ENCODE measurements at regions not wholly inside any gene's neighbourhood (a gene's known extent, or its start where the extent isn't known, plus 50 kb on each side); places are given as distances from the start of the nearest gene placed in this dataset.

- Histone ChIP-seq H3K27me3 (ENCODE audit: control insufficient read depth in 3 of 3, insufficient read depth in 3 of 3, low read length in 3 of 3) (no peaks in the 10 kb centered on the region), H3K27ac (ENCODE audit: low read depth, low read length) (no peak overlapping the region), H3K9me3 (ENCODE audit: control insufficient read depth in 3 of 3, low read length in 3 of 3) (no peaks in the 10 kb centered on the region), H3K4me1 (ENCODE audit: control insufficient read depth in 3 of 3, insufficient read depth in 3 of 3, low read length in 3 of 3) (no peaks in the 10 kb centered on the region), H3K9ac (ENCODE audit: low read depth in 1 of 3, low read length in 3 of 3) (no peak overlapping the region), H3K36me3 (ENCODE audit: control insufficient read depth in 3 of 3, insufficient read depth in 3 of 3, low read length in 3 of 3) (no peaks in the 10 kb centered on the region), H3K4me3 (ENCODE audit: low read length in 3 of 3) (no peak overlapping the region)
Measured at GRCh38 chr9:118059484-118060278, 355.5 kb downstream of the TLR4 start.

GRCh38 chr9:118083161-118083560 is 379.0 kb downstream of the TLR4 start:
- no peaks in the 10 kb centered on the region for H3K27me3 ChIP-seq (ENCODE audit: control insufficient read depth in 3 of 3, insufficient read depth in 3 of 3, low read length in 3 of 3)
- H3K9me3 ChIP-seq (ENCODE audit: control insufficient read depth in 3 of 3, low read length in 3 of 3): no peaks in the 10 kb centered on the region
- H3K36me3 ChIP-seq (ENCODE audit: control insufficient read depth in 3 of 3, insufficient read depth in 3 of 3, low read length in 3 of 3): no peaks in the 10 kb centered on the region
- no peak overlapping the region for H3K4me3 ChIP-seq (ENCODE audit: low read length in 3 of 3)
- H3K9ac ChIP-seq (ENCODE audit: low read depth in 1 of 3, low read length in 3 of 3): no peak overlapping the region
- no peak overlapping the region for H3K27ac ChIP-seq (ENCODE audit: low read depth, low read length)
- H3K4me1 ChIP-seq (ENCODE audit: control insufficient read depth in 3 of 3, insufficient read depth in 3 of 3, low read length in 3 of 3): no peaks in the 10 kb centered on the region

- H3K27me3 ChIP-seq (ENCODE audit: control insufficient read depth in 3 of 3, insufficient read depth in 3 of 3, low read length in 3 of 3): no peaks in the 10 kb centered on the region
- H3K27ac ChIP-seq (ENCODE audit: low read depth, low read length): no peak overlapping the region
- no peaks in the 10 kb centered on the region for H3K4me1 ChIP-seq (ENCODE audit: control insufficient read depth in 3 of 3, insufficient read depth in 3 of 3, low read length in 3 of 3)
- no peak overlapping the region for H3K9ac ChIP-seq (ENCODE audit: low read depth in 1 of 3, low read length in 3 of 3)
- H3K9me3 ChIP-seq (ENCODE audit: control insufficient read depth in 3 of 3, low read length in 3 of 3): no peaks in the 10 kb centered on the region
- no peak overlapping the region for H3K4me3 ChIP-seq (ENCODE audit: low read length in 3 of 3)
- H3K36me3 ChIP-seq (ENCODE audit: control insufficient read depth in 3 of 3, insufficient read depth in 3 of 3, low read length in 3 of 3): no peaks in the 10 kb centered on the region
Measured at GRCh38 chr9:118088090-118088489, 383.9 kb downstream of the TLR4 start.

GRCh38 chr9:118091226-118091625 is 387.0 kb downstream of the TLR4 start:
- Histone ChIP-seq H3K27ac (ENCODE audit: low read depth, low read length) (no peak overlapping the region), H3K9ac (ENCODE audit: low read depth in 1 of 3, low read length in 3 of 3) (no peak overlapping the region), H3K27me3 (ENCODE audit: control insufficient read depth in 3 of 3, insufficient read depth in 3 of 3, low read length in 3 of 3) (no peaks in the 10 kb centered on the region), H3K9me3 (ENCODE audit: control insufficient read depth in 3 of 3, low read length in 3 of 3) (no peaks in the 10 kb centered on the region), H3K4me1 (ENCODE audit: control insufficient read depth in 3 of 3, insufficient read depth in 3 of 3, low read length in 3 of 3) (no peaks in the 10 kb centered on the region), H3K4me3 (ENCODE audit: low read length in 3 of 3) (no peak overlapping the region), H3K36me3 (ENCODE audit: control insufficient read depth in 3 of 3, insufficient read depth in 3 of 3, low read length in 3 of 3) (no peaks in the 10 kb centered on the region)

- Histone ChIP-seq H3K4me3 (ENCODE audit: low read length in 3 of 3) (no peak overlapping the region), H3K4me1 (ENCODE audit: control insufficient read depth in 3 of 3, insufficient read depth in 3 of 3, low read length in 3 of 3) (no peaks in the 10 kb centered on the region), H3K9me3 (ENCODE audit: control insufficient read depth in 3 of 3, low read length in 3 of 3) (no peaks in the 10 kb centered on the region), H3K36me3 (ENCODE audit: control insufficient read depth in 3 of 3, insufficient read depth in 3 of 3, low read length in 3 of 3) (no peaks in the 10 kb centered on the region), H3K27ac (ENCODE audit: low read depth, low read length) (no peak overlapping the region), H3K27me3 (ENCODE audit: control insufficient read depth in 3 of 3, insufficient read depth in 3 of 3, low read length in 3 of 3) (no peaks in the 10 kb centered on the region), H3K9ac (ENCODE audit: low read depth in 1 of 3, low read length in 3 of 3) (no peak overlapping the region)
Measured at GRCh38 chr9:118091711-118092500, 387.7 kb downstream of the TLR4 start.

- H3K27me3 ChIP-seq (ENCODE audit: control insufficient read depth in 3 of 3, insufficient read depth in 3 of 3, low read length in 3 of 3): no peaks in the 10 kb centered on the region
- H3K4me3 ChIP-seq (ENCODE audit: low read length in 3 of 3): no peak overlapping the region
- no peaks in the 10 kb centered on the region for H3K9me3 ChIP-seq (ENCODE audit: control insufficient read depth in 3 of 3, low read length in 3 of 3)
- H3K4me1 ChIP-seq (ENCODE audit: control insufficient read depth in 3 of 3, insufficient read depth in 3 of 3, low read length in 3 of 3): no peaks in the 10 kb centered on the region
- H3K27ac ChIP-seq (ENCODE audit: low read depth, low read length): no peak overlapping the region
- H3K9ac ChIP-seq (ENCODE audit: low read depth in 1 of 3, low read length in 3 of 3): no peak overlapping the region
- no peaks in the 10 kb centered on the region for H3K36me3 ChIP-seq (ENCODE audit: control insufficient read depth in 3 of 3, insufficient read depth in 3 of 3, low read length in 3 of 3)
Measured at GRCh38 chr9:118094387-118094786, 390.2 kb downstream of the TLR4 start.

- Histone ChIP-seq H3K36me3 (ENCODE audit: control insufficient read depth in 3 of 3, insufficient read depth in 3 of 3, low read length in 3 of 3) (no peaks in the 10 kb centered on the region), H3K27ac (ENCODE audit: low read depth, low read length) (no peak overlapping the region), H3K27me3 (ENCODE audit: control insufficient read depth in 3 of 3, insufficient read depth in 3 of 3, low read length in 3 of 3) (no peaks in the 10 kb centered on the region), H3K9me3 (ENCODE audit: control insufficient read depth in 3 of 3, low read length in 3 of 3) (no peaks in the 10 kb centered on the region), H3K4me1 (ENCODE audit: control insufficient read depth in 3 of 3, insufficient read depth in 3 of 3, low read length in 3 of 3) (no peaks in the 10 kb centered on the region), H3K4me3 (ENCODE audit: low read length in 3 of 3) (no peak overlapping the region), H3K9ac (ENCODE audit: low read depth in 1 of 3, low read length in 3 of 3) (no peak overlapping the region)
Measured at GRCh38 chr9:118100529-118101419, 396.6 kb downstream of the TLR4 start.

GRCh38 chr9:118104363-118104762 is 400.2 kb downstream of the TLR4 start:
- Histone ChIP-seq H3K9me3 (ENCODE audit: control insufficient read depth in 3 of 3, low read length in 3 of 3) (no peaks in the 10 kb centered on the region), H3K27ac (ENCODE audit: low read depth, low read length) (no peak overlapping the region), H3K27me3 (ENCODE audit: control insufficient read depth in 3 of 3, insufficient read depth in 3 of 3, low read length in 3 of 3) (no peaks in the 10 kb centered on the region), H3K36me3 (ENCODE audit: control insufficient read depth in 3 of 3, insufficient read depth in 3 of 3, low read length in 3 of 3) (no peaks in the 10 kb centered on the region), H3K4me1 (ENCODE audit: control insufficient read depth in 3 of 3, insufficient read depth in 3 of 3, low read length in 3 of 3) (no peaks in the 10 kb centered on the region), H3K4me3 (ENCODE audit: low read length in 3 of 3) (no peak overlapping the region), H3K9ac (ENCODE audit: low read depth in 1 of 3, low read length in 3 of 3) (no peak overlapping the region)

- no peak overlapping the region for H3K27ac ChIP-seq (ENCODE audit: low read depth, low read length)
- no peaks in the 10 kb centered on the region for H3K9me3 ChIP-seq (ENCODE audit: control insufficient read depth in 3 of 3, low read length in 3 of 3)
- no peaks in the 10 kb centered on the region for H3K4me1 ChIP-seq (ENCODE audit: control insufficient read depth in 3 of 3, insufficient read depth in 3 of 3, low read length in 3 of 3)
- no peaks in the 10 kb centered on the region for H3K27me3 ChIP-seq (ENCODE audit: control insufficient read depth in 3 of 3, insufficient read depth in 3 of 3, low read length in 3 of 3)
- no peak overlapping the region for H3K9ac ChIP-seq (ENCODE audit: low read depth in 1 of 3, low read length in 3 of 3)
- H3K4me3 ChIP-seq (ENCODE audit: low read length in 3 of 3): no peak overlapping the region
- no peaks in the 10 kb centered on the region for H3K36me3 ChIP-seq (ENCODE audit: control insufficient read depth in 3 of 3, insufficient read depth in 3 of 3, low read length in 3 of 3)
Measured at GRCh38 chr9:118108971-118109370, 404.8 kb downstream of the TLR4 start.
